GM23248 (cell line): ENCODE measurements at regions not wholly inside any gene's neighbourhood (a gene's known extent, or its start where the extent isn't known, plus 50 kb on each side); places are given as distances from the start of the nearest gene placed in this dataset.

Source experiments
- EZH2 ChIP-seq: fragments of 200-600 bp; sonication (generic); IDR thresholded peaks from 2 replicates; pipeline ENCODE4 v1.6.1; 2018; ENCODE audit warnings: antibody characterized with exemption, mild to moderate bottlenecking; ENCODE audit not compliant: insufficient read depth, poor library complexity, severe bottlenecking
- EZH2phosphoT487 ChIP-seq: fragments of 200-600 bp; sonication (generic); IDR thresholded peaks from 2 replicates; pipeline ENCODE4 v1.6.1; 2018; ENCODE audit warnings: antibody characterized with exemption, moderate library complexity, mild to moderate bottlenecking, low read depth; ENCODE audit not compliant: insufficient read depth

GRCh38 chr6:66291905-66292304 is 584.9 kb upstream of the EYS start:
- no peak for TF ChIP-seq EZH2
- TF ChIP-seq EZH2phosphoT487 = no peak
